DOHH2 (cell line): ENCODE measurements at regions not wholly inside any gene's neighbourhood (a gene's known extent, or its start where the extent isn't known, plus 50 kb on each side); places are given as distances from the start of the nearest gene placed in this dataset.

Experiments
- CTCF ChIP-seq: fragments of 200-600 bp; sonication (generic); IDR thresholded peaks from one replicate; pipeline ENCODE4 v1.5.1; 2014; ENCODE audit warnings: antibody characterized with exemption, mild to moderate bottlenecking, low read depth, low read length; ENCODE audit not compliant: poor library complexity, severe bottlenecking
- EZH2phosphoT487 ChIP-seq: fragments of 200-600 bp; sonication (generic); IDR thresholded peaks from 2 replicates; pipeline ENCODE4 v1.6.1; 2017; ENCODE audit warnings: borderline replicate concordance, mild to moderate bottlenecking, antibody characterized with exemption, low read length, moderate library complexity, mixed read lengths

GRCh38 chr22:26974034-26974433, 316.6 kb downstream of the MIAT start:
- TF ChIP-seq CTCF (no peak), EZH2phosphoT487 (no peak)
